ENCODE measurements at regions not wholly inside any gene's neighbourhood (a gene's known extent, or its start where the extent isn't known, plus 50 kb on each side); places are given as distances from the start of the nearest gene placed in this dataset.

GRCh38 chr4:147401221-147401620 is 79.7 kb upstream of the EDNRA start:
- no peak for DNase-seq (ENCODE audit: low read depth in 3 of 3, low spot score in 1 of 3)

- no peak for DNase-seq (ENCODE audit: low read depth in 3 of 3, low spot score in 1 of 3)
Measured at GRCh38 chr4:147407261-147408045, 73.4 kb upstream of the EDNRA start.

GRCh38 chr4:147408189-147408588 is 72.7 kb upstream of the EDNRA start:
- no peak for DNase-seq (ENCODE audit: low read depth in 3 of 3, low spot score in 1 of 3)

DNA sequence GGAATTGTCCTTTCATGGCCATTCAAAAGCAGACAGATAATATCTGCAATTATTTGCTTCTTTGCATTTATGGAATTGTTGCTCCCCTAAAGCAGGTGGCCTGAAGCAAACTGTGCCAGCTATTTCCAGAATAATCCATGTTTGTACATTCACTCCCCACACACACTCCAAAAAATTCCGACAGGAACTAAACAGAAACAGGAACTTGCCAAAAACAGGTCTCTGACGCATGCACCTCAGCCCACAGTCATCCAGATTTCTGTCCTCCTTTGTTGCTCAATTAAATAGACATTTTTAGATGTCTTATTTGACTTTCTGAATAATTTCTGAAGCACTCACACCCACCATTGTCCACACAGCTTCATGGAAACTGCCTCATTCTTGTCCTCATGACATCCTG is 71.5 kb upstream of the EDNRA start:
- no peak for DNase-seq (ENCODE audit: low read depth in 3 of 3, low spot score in 1 of 3)

DNA sequence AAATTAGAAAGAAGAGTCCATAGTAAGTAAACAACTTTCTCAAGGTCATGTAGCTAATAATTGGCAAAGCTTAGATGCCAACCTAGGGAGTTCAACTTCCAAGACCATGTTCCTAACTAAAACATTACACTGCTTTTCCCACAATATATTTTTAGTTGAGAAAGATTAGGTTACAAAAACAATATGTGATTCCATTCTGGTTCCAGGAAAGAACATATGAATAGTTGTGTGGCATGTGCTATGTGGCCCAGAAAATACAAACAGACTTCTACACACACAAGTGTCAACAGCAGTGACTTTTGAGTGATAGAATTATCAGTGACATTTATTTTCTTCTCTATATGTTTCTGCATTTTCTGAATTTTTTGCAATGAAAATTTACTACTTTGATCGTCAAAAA is 62.7 kb upstream of the EDNRA start:
- DNase-seq (ENCODE audit: low read depth in 3 of 3, low spot score in 1 of 3) = no peak

DNA sequence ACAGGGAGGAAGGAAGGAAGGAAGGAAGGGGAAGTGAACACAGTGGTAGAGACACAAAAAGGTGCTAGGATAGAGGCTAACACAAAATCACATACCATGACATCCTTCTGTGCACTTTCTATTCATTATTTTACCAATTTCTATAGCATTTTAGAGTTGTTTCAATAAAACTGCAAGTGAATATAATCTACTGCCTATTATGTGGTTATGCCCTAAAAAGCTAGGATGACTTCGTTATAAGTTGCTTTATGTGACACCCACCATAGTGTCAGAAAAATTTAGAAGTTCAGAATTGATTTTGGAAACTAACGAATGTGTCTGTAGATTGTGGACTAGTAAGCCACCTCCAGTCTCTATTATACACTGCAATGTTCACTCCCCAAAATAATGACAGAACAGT is 59.4 kb upstream of the EDNRA start:
- DNase-seq (ENCODE audit: low read depth in 3 of 3, low spot score in 1 of 3) = no peak

DNA sequence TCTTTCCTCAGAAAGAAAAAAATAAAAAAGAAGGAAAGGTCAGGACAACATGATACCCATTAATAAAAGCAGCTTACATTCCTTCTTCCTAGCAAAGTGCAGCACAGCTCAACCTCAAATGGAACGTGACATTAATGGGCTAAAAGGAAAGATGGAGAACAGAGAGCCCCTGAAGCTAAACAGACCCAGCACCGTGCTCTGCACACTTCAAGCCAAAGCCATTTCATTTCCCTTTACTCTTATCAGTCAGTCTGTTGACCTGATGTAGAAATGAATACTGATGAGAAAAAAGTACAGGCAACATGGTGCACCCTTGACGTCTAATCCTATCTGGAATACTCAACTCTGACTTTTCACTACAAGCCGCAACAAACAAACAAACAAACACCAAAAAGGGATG is 57.7 kb upstream of the EDNRA start:
- DNase-seq (ENCODE audit: low read depth in 3 of 3, low spot score in 1 of 3) = no peak

GRCh38 chr4:147425019-147425418 is 55.9 kb upstream of the EDNRA start:
- DNase-seq (ENCODE audit: low read depth in 3 of 3, low spot score in 1 of 3) = no peak

DNA sequence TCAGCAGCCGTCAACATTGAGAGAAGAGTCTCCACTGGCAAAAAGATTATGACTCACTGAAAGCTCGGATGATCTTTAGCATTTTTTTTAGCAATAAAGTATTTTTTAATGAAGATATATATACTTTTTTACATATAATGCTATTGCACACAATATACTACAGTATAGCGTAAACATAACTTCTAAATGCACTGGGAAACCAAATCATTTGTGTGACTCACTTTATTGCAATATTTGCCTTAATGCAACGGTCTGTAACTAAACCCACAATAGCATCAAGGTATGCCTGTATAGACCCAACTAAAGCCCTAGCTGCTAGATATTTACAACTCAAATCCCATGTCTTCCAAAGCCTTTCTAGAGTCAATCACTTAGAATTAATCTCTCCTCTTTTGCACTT is 52.3 kb upstream of the EDNRA start:
- DNase-seq (ENCODE audit: low read depth in 3 of 3, low spot score in 1 of 3) = no peak

- DNase-seq (ENCODE audit: low read depth in 3 of 3, low spot score in 1 of 3) = no peak
Measured at GRCh38 chr4:147430111-147430510, 50.8 kb upstream of the EDNRA start.

Data from stimulated activated CD4-positive, alpha-beta T cell treated with anti-CD3 and anti-CD28 coated beads, TNF-alpha, amount 100 ng/mL, for 1 hour (primary cell).